Liver (tissue), 8 donors: ENCODE measurements at regions not wholly inside any gene's neighbourhood (a gene's known extent, or its start where the extent isn't known, plus 50 kb on each side); places are given as distances from the start of the nearest gene placed in this dataset.

Source experiments
- DNase-seq: peaks from one replicate; pipeline ENCODE4 v3.0.0-alpha.2; 2017; ENCODE audit warnings: low spot score
- H3K27ac ChIP-seq, 2 donors: one replicate each; pipeline ENCODE4 v1.7.0; 2013; ENCODE audit warnings: inconsistent platforms in 2 of 2, low read length in 2 of 2, control low read depth in 1 of 2, low read depth in 1 of 2, mild to moderate bottlenecking in 1 of 2
- H3K27me3 ChIP-seq, 4 donors: one replicate each; pipeline versions ENCODE4 v1.6.1 to v1.7.0; 2013; ENCODE audit warnings: low read length in 3 of 4, inconsistent platforms in 1 of 4, mild to moderate bottlenecking in 1 of 4, moderate library complexity in 1 of 4; ENCODE audit not compliant: control insufficient read depth in 4 of 4, insufficient read depth in 4 of 4
- H3K36me3 ChIP-seq, 4 donors: one replicate each; pipeline versions ENCODE4 v1.6.1 to v1.7.0; 2013; ENCODE audit warnings: low read length in 3 of 4, mild to moderate bottlenecking in 3 of 4, low read depth in 1 of 4, moderate library complexity in 1 of 4; ENCODE audit not compliant: control insufficient read depth in 4 of 4, insufficient read depth in 3 of 4
- H3K4me1 ChIP-seq, 4 donors: one replicate each; pipeline versions ENCODE4 v1.6.1 to v1.7.0; 2013; ENCODE audit warnings: low read length in 3 of 4, mild to moderate bottlenecking in 3 of 4, moderate library complexity in 1 of 4; ENCODE audit not compliant: control insufficient read depth in 4 of 4, insufficient read depth in 4 of 4
- H3K4me3 ChIP-seq, 3 donors: one replicate each; pipeline versions ENCODE4 v1.6.1 to v1.7.0; 2013; ENCODE audit warnings: low read length in 3 of 3, control low read depth in 1 of 3, low read depth in 1 of 3, mild to moderate bottlenecking in 1 of 3
- H3K9ac ChIP-seq, 2 donors: one replicate each; pipeline ENCODE4 v1.7.0; 2013; ENCODE audit warnings: low read length in 2 of 2, mild to moderate bottlenecking in 2 of 2, moderate library complexity in 2 of 2, control low read depth in 1 of 2, low read depth in 1 of 2
- H3K9me3 ChIP-seq, 4 donors: one replicate each; pipeline versions ENCODE4 v1.6.1 to v1.7.0; 2013; ENCODE audit warnings: low read length in 3 of 4; ENCODE audit not compliant: control insufficient read depth in 4 of 4
- EGR1 ChIP-seq, 2 donors: IDR thresholded peaks; 2 replicates each; pipeline ENCODE4 v1.6.1; 2016 to 2018; ENCODE audit warnings: antibody characterized with exemption in 2 of 2, low read depth in 2 of 2
- FOXA1 ChIP-seq: IDR thresholded peaks from 2 replicates; pipeline ENCODE4 v1.6.1; 2016; ENCODE audit warnings: antibody characterized with exemption
- FOXA2 ChIP-seq: IDR thresholded peaks from 2 replicates; pipeline ENCODE4 v1.6.1; 2016; ENCODE audit warnings: antibody characterized with exemption
- GABPA ChIP-seq, 2 donors: IDR thresholded peaks in 1 of 2; conservative IDR thresholded peaks in 1 of 2; 2 replicates each; pipeline ENCODE4 v1.6.1; 2016; ENCODE audit warnings: antibody characterized with exemption in 2 of 2, mild to moderate bottlenecking in 1 of 2, moderate library complexity in 1 of 2
- HNF4A ChIP-seq, 2 donors: conservative IDR thresholded peaks; 2 replicates each; pipeline ENCODE4 v1.6.1; 2016; ENCODE audit warnings: antibody characterized with exemption in 2 of 2, mild to moderate bottlenecking in 2 of 2
- HNF4G ChIP-seq: IDR thresholded peaks from 2 replicates; pipeline ENCODE4 v1.6.1; 2016; ENCODE audit warnings: antibody characterized with exemption
- JUND ChIP-seq, 2 donors: IDR thresholded peaks; 2 replicates each; pipeline ENCODE4 v1.6.1; 2016; ENCODE audit warnings: antibody characterized with exemption in 2 of 2
- NR2F2 ChIP-seq: IDR thresholded peaks from 2 replicates; pipeline ENCODE4 v1.6.1; 2016; ENCODE audit warnings: antibody characterized with exemption
- RAD21 ChIP-seq, 2 donors: IDR thresholded peaks; 2 replicates each; pipeline ENCODE4 v1.6.1; 2016; ENCODE audit warnings: antibody characterized with exemption in 2 of 2, mild to moderate bottlenecking in 2 of 2
- RXRA ChIP-seq, 2 donors: IDR thresholded peaks; 2 replicates each; pipeline ENCODE4 v1.6.1; 2017 to 2018; ENCODE audit warnings: antibody characterized with exemption in 2 of 2, mild to moderate bottlenecking in 1 of 2
- SP1 ChIP-seq: IDR thresholded peaks from 2 replicates; pipeline ENCODE4 v1.6.1; 2018; ENCODE audit warnings: antibody characterized with exemption, mild to moderate bottlenecking
- TAF1 ChIP-seq: conservative IDR thresholded peaks from 2 replicates; pipeline ENCODE4 v1.6.1; 2016; ENCODE audit warnings: antibody characterized with exemption, mild to moderate bottlenecking
- YY1 ChIP-seq: IDR thresholded peaks from 2 replicates; pipeline ENCODE4 v1.6.1; 2016; ENCODE audit warnings: antibody characterized with exemption, mild to moderate bottlenecking
- WGBS: extraction: QIAGEN DNeasy Blood & Tissue Kit; methylation state at CpG from one replicate; pipeline ENCODE4 v1.1.7; 2013; 5-methylcytosine and 5-hydroxymethylcytosine counted together
- TF ChIP-seq, protein P1 (sequence below): IDR thresholded peaks from 2 replicates; pipeline ENCODE4 v1.6.1; 2016; ENCODE audit warnings: antibody characterized with exemption
- TF ChIP-seq, protein P2 (sequence below): fragments of 150-350 bp; IDR thresholded peaks from 2 replicates; pipeline ENCODE4 v1.5.1; 2017; ENCODE audit warnings: improper control_type of control experiment, low read depth, low read length; ENCODE audit not compliant: missing input control
- TF ChIP-seq, protein P3 (sequence below): IDR thresholded peaks from 2 replicates; pipeline ENCODE4 v1.6.1; 2016; ENCODE audit warnings: antibody characterized with exemption
- TF ChIP-seq, protein P4 (sequence below): IDR thresholded peaks from 2 replicates; pipeline ENCODE4 v1.6.1; 2016; ENCODE audit warnings: antibody characterized with exemption
- TF ChIP-seq, protein P5 (sequence below): IDR thresholded peaks from 2 replicates; pipeline ENCODE4 v1.6.1; 2016; ENCODE audit warnings: antibody characterized with exemption, mild to moderate bottlenecking
- donor health status: healthy.
- donor health status: healthy.
- donor health status: healthy.
- donor health status: healthy.
- donor health status: healthy.

DNA sequence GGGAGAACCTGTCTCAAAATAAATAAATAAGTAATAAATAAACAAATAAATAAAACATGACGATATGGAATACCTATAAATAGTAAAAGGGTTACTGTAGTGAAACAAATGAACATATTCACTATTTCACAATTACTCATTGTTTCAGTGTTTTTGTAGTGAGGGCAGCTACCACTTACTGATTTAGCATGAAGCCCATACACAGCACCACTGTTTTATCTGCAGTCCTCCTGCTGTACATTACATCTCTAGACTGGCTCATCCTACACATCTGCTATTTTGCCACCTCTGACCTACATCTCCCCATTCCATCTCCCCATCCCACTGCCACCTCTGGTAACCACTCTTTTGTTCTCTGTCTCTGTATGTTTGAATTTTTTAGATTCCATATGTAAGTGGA is 332.7 kb upstream of the SMIM21 start:
- H3K4me3 ChIP-seq, result no peak overlapping the region
- no peak for TF ChIP-seq RXRA (IDR thresholded peaks at IDR 0.05)
- no peak for TF ChIP-seq HNF4A (conservative IDR thresholded peaks at IDR 0.05)
- TF ChIP-seq RAD21 (IDR thresholded peaks at IDR 0.05), result no peak
- TF ChIP-seq NR2F2, result no peak
- TF ChIP-seq EGR1 (IDR thresholded peaks at IDR 0.05; ENCODE audit: low read depth in 2 of 2), result no peak
- TF ChIP-seq YY1, result no peak
- no peak for TF ChIP-seq GABPA (IDR thresholded peaks at IDR 0.05 in 1 of 2, conservative IDR thresholded peaks at IDR 0.05 in 1 of 2)
- TF ChIP-seq, protein P1, sequence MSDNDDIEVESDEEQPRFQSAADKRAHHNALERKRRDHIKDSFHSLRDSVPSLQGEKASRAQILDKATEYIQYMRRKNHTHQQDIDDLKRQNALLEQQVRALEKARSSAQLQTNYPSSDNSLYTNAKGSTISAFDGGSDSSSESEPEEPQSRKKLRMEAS, result no peak
- TF ChIP-seq, protein P2, sequence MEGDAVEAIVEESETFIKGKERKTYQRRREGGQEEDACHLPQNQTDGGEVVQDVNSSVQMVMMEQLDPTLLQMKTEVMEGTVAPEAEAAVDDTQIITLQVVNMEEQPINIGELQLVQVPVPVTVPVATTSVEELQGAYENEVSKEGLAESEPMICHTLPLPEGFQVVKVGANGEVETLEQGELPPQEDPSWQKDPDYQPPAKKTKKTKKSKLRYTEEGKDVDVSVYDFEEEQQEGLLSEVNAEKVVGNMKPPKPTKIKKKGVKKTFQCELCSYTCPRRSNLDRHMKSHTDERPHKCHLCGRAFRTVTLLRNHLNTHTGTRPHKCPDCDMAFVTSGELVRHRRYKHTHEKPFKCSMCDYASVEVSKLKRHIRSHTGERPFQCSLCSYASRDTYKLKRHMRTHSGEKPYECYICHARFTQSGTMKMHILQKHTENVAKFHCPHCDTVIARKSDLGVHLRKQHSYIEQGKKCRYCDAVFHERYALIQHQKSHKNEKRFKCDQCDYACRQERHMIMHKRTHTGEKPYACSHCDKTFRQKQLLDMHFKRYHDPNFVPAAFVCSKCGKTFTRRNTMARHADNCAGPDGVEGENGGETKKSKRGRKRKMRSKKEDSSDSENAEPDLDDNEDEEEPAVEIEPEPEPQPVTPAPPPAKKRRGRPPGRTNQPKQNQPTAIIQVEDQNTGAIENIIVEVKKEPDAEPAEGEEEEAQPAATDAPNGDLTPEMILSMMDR, result no peak
- TF ChIP-seq, protein P3, sequence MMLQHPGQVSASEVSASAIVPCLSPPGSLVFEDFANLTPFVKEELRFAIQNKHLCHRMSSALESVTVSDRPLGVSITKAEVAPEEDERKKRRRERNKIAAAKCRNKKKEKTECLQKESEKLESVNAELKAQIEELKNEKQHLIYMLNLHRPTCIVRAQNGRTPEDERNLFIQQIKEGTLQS, result no peak
- no peak for TF ChIP-seq HNF4G
- no peak for TF ChIP-seq FOXA1
- TF ChIP-seq, protein P4, sequence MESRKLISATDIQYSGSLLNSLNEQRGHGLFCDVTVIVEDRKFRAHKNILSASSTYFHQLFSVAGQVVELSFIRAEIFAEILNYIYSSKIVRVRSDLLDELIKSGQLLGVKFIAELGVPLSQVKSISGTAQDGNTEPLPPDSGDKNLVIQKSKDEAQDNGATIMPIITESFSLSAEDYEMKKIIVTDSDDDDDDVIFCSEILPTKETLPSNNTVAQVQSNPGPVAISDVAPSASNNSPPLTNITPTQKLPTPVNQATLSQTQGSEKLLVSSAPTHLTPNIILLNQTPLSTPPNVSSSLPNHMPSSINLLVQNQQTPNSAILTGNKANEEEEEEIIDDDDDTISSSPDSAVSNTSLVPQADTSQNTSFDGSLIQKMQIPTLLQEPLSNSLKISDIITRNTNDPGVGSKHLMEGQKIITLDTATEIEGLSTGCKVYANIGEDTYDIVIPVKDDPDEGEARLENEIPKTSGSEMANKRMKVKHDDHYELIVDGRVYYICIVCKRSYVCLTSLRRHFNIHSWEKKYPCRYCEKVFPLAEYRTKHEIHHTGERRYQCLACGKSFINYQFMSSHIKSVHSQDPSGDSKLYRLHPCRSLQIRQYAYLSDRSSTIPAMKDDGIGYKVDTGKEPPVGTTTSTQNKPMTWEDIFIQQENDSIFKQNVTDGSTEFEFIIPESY, result no peak
- TF ChIP-seq, protein P5, sequence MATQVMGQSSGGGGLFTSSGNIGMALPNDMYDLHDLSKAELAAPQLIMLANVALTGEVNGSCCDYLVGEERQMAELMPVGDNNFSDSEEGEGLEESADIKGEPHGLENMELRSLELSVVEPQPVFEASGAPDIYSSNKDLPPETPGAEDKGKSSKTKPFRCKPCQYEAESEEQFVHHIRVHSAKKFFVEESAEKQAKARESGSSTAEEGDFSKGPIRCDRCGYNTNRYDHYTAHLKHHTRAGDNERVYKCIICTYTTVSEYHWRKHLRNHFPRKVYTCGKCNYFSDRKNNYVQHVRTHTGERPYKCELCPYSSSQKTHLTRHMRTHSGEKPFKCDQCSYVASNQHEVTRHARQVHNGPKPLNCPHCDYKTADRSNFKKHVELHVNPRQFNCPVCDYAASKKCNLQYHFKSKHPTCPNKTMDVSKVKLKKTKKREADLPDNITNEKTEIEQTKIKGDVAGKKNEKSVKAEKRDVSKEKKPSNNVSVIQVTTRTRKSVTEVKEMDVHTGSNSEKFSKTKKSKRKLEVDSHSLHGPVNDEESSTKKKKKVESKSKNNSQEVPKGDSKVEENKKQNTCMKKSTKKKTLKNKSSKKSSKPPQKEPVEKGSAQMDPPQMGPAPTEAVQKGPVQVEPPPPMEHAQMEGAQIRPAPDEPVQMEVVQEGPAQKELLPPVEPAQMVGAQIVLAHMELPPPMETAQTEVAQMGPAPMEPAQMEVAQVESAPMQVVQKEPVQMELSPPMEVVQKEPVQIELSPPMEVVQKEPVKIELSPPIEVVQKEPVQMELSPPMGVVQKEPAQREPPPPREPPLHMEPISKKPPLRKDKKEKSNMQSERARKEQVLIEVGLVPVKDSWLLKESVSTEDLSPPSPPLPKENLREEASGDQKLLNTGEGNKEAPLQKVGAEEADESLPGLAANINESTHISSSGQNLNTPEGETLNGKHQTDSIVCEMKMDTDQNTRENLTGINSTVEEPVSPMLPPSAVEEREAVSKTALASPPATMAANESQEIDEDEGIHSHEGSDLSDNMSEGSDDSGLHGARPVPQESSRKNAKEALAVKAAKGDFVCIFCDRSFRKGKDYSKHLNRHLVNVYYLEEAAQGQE, result no peak
- TF ChIP-seq JUND (IDR thresholded peaks at IDR 0.05), result no peak
- no peak for TF ChIP-seq TAF1
- no peak for TF ChIP-seq SP1

DNA sequence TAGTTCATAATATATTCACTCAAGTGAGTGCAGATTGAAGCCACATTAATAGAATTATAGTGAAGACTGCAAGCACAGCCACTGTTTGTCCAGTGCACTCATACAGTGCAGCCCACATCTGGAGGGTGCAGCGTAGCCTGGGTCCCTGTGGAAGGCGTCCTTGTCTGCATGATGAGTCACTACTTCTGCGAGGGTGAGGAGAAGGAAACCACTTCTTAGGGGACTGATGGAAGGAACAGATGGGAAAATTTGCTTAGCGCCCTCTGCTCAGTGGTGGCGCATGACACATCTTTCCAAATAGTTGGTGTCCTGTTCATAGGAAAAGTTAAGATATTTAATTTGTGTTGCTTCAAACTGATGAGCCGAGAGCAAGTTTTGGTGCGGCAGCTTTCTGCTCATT is 330.4 kb upstream of the SMIM21 start:
- H3K27ac ChIP-seq, result no peak overlapping the region
- no peaks in the 10 kb centered on the region for H3K36me3 ChIP-seq
- no peak for DNase-seq
- H3K27me3 ChIP-seq, result peaks cover 0 to 2% (median 0%) of the 10 kb centered on the region in 4 donors
- no peaks in the 10 kb centered on the region for H3K9me3 ChIP-seq
- no peak overlapping the region for H3K9ac ChIP-seq
- no peaks in the 10 kb centered on the region for H3K4me1 ChIP-seq
- 60% methylated on average over 7 of the region's 7 CpGs for WGBS
- H3K4me3 ChIP-seq, result no peak overlapping the region
- TF ChIP-seq YY1, result no peak
- TF ChIP-seq HNF4A (conservative IDR thresholded peaks at IDR 0.05), result no peak
- TF ChIP-seq, protein P3, result no peak
- TF ChIP-seq, protein P5, result no peak
- no peak for TF ChIP-seq RXRA (IDR thresholded peaks at IDR 0.05)
- no peak for TF ChIP-seq HNF4G
- TF ChIP-seq GABPA (IDR thresholded peaks at IDR 0.05 in 1 of 2, conservative IDR thresholded peaks at IDR 0.05 in 1 of 2), result no peak
- TF ChIP-seq EGR1 (IDR thresholded peaks at IDR 0.05; ENCODE audit: low read depth in 2 of 2), result no peak
- TF ChIP-seq, protein P4, result no peak
- TF ChIP-seq NR2F2, result no peak
- no peak for TF ChIP-seq TAF1
- no peak for TF ChIP-seq JUND (IDR thresholded peaks at IDR 0.05)
- TF ChIP-seq FOXA2, result no peak

More for the DNA sequence above, 332.7 kb upstream of the SMIM21 start:
- WGBS, result 49% methylated on average over 1 of the region's 1 CpG
- Histone ChIP-seq H3K36me3 (no peaks in the 10 kb centered on the region), H3K4me1 (no peaks in the 10 kb centered on the region), H3K9me3 (no peaks in the 10 kb centered on the region), H3K27me3 (peaks cover 0 to 2% (median 0%) of the 10 kb centered on the region in 4 donors), H3K27ac (no peak overlapping the region), H3K9ac (no peak overlapping the region)
- DNase-seq, result no peak
